Heart left ventricle (tissue), 13 donors: ENCODE measurements at regions not wholly inside any gene's neighbourhood (a gene's known extent, or its start where the extent isn't known, plus 50 kb on each side); places are given as distances from the start of the nearest gene placed in this dataset.

ENCODE experiments used
- POLR2A ChIP-seq, 2 donors: fragments of 450-650 bp; IDR thresholded peaks; one replicate each; pipeline ENCODE4 v1.6.1; 2017; ENCODE audit warnings: antibody characterized with exemption in 2 of 2, mild to moderate bottlenecking in 2 of 2, moderate library complexity in 2 of 2
- TF ChIP-seq, protein P1 (sequence below), 12 donors: fragments of 200-600 bp; sonication (generic) in 4 of 12; IDR thresholded peaks; one replicate each; pipeline versions ENCODE4 v1.5.0 to v1.8.0; 2018 to 2022; ENCODE audit warnings: antibody characterized with exemption in 12 of 12, mild to moderate bottlenecking in 5 of 12
- donor health status: ischemic (EF 13 %, LVEDD 7.1; RV severe dilation, severe dysfunction).
- donor health status: DM: no; HTN: yes; CAD: no.
- donor health status: DM: no; HTN: no; CAD: no.
- donor health status: ischemic (EF 25% LVEDD 6.9; RV normal size, moderate dysfunction).
- donor health status: ischemic (EF 25% LVEDD 5.7; RV mildly dilated, moderate dysfunction).
- donor health status: ischemic (EF 35%, LVEDD 5.7; RV mildly dilated, moderate dysfunction).
- donor health status: nonischemic (EF 11% LVEDD 7.7; RV severe dilation, severe dysfunction).
- donor health status: DM: yes; HTN: yes; CAD: no.
- donor health status: PGD.
- donor health status: ischemic (EF 29% LVEDD 5.4; RV normal size, mild dysfunction).
- donor health status: nonischemic (EF 23%, LVEDD 6.1; RV moderate dilation, normal function).

DNA sequence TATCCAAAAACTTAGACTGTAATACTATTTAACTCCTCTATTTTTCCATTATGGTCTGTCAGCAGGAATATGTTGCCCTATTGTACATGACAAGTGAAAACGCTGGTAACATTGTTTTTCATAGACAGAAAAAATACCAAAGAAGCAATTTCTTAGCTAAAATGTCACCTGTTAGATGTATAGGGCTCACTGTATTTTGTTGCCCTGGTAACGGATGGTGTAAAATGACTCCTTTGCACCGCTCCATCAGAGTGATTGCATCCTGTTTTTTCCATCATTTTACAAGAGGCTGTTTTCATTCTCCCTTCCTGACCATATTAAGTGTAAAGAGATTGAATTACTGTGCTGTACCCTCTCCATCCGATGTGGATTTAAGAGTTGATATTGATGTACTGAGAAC lies 460.1 kb upstream of the TLE4 start:
- TF ChIP-seq, protein P1, sequence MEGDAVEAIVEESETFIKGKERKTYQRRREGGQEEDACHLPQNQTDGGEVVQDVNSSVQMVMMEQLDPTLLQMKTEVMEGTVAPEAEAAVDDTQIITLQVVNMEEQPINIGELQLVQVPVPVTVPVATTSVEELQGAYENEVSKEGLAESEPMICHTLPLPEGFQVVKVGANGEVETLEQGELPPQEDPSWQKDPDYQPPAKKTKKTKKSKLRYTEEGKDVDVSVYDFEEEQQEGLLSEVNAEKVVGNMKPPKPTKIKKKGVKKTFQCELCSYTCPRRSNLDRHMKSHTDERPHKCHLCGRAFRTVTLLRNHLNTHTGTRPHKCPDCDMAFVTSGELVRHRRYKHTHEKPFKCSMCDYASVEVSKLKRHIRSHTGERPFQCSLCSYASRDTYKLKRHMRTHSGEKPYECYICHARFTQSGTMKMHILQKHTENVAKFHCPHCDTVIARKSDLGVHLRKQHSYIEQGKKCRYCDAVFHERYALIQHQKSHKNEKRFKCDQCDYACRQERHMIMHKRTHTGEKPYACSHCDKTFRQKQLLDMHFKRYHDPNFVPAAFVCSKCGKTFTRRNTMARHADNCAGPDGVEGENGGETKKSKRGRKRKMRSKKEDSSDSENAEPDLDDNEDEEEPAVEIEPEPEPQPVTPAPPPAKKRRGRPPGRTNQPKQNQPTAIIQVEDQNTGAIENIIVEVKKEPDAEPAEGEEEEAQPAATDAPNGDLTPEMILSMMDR (IDR thresholded peaks at IDR 0.05), result no peak
- TF ChIP-seq POLR2A (IDR thresholded peaks at IDR 0.05), result no peak
